Muscle of leg (tissue), 3 donors: ENCODE measurements at regions not wholly inside any gene's neighbourhood (a gene's known extent, or its start where the extent isn't known, plus 50 kb on each side); places are given as distances from the start of the nearest gene placed in this dataset.
A peak's percentile ranks its signal among the peaks of the same experiment; 100 is the strongest.

Source experiments
- DNase-seq: peaks from one replicate; pipeline ENCODE4 v3.0.0; 2013
- H3K27ac ChIP-seq: one replicate; pipeline ENCODE4 v1.5.1; 2013; ENCODE audit warnings: mild to moderate bottlenecking, low read length, control low read depth
- H3K27me3 ChIP-seq: one replicate; pipeline ENCODE4 v1.6.1; 2013; ENCODE audit warnings: low read length; ENCODE audit not compliant: control insufficient read depth, insufficient read depth
- H3K36me3 ChIP-seq: one replicate; pipeline ENCODE4 v1.6.1; 2013; ENCODE audit warnings: low read length; ENCODE audit not compliant: control insufficient read depth, insufficient read depth
- H3K4me1 ChIP-seq: one replicate; pipeline ENCODE4 v1.6.1; 2013; ENCODE audit warnings: low read length; ENCODE audit not compliant: control insufficient read depth, insufficient read depth
- H3K4me3 ChIP-seq: one replicate; pipeline ENCODE4 v1.5.1; 2013; ENCODE audit warnings: low read length, control low read depth
- H3K9me3 ChIP-seq: replicated peaks from 2 replicates; pipeline ENCODE4 v1.6.1; 2013; ENCODE audit warnings: low read depth, low read length; ENCODE audit not compliant: control insufficient read depth
- WGBS: methylation state at CpG from one replicate; pipeline ENCODE4 v1.1.5; 2013; ENCODE audit warnings: missing lambda C conversion rate; ENCODE audit not compliant: insufficient coverage; 5-methylcytosine and 5-hydroxymethylcytosine counted together

DNA sequence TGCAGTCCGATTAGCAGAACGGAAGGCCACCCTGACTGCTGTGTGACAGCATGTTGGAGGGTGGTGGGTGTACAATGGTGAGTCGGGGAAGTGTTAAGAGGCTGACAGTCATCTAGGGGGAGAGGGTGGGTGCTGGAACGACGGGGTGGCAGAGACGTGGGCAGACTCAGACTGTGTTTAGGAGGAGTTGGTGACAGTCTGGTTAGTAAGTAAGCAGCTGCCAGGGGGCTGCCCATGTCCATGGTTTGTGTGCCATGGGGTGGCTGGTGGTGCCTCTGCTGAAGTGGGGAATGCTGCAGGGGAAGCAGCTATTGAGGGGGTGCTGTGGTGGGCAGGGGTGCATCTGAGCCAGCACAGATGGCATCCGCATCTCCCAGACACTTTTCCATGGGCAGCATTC, 51.3 kb upstream of the BOD1 start:
- H3K9me3 ChIP-seq = peaks cover 3% of the 10 kb centered on the region
- peaks cover 3% of the 10 kb centered on the region for H3K27me3 ChIP-seq
- H3K27ac ChIP-seq = no peak overlapping the region
- no peak for DNase-seq
- peaks cover 5% of the 10 kb centered on the region for H3K4me1 ChIP-seq
- WGBS = 84% methylated on average over 7 of the region's 7 CpGs
- no peak overlapping the region for H3K4me3 ChIP-seq
- no peaks in the 10 kb centered on the region for H3K36me3 ChIP-seq

DNA sequence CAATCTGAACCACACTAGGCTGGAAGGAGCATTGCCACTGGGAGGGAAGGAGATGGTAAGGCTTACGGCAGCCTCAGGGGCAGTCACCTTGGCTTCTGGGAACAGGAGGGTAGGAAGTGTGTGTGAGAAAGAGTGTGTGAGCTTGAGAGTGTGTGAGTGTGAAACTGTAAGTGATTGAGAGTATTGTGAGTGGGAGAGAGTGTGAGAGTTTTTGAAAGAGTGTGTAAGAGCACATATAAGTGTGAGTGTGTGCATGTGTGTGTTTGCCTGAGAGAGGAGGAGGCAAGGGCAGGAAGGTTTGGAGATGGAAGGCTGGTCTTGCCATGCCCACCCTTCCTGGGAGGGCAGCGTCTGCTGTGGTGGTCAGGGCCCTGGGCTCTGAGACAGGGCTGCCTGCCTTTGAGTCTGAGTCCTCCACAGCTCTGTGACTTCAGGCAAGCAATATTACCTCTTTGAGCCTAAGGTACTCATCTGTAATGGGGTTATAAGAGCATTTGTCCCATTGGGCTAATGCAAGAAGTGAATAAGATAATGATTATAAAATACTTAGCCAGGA, 51.9 kb upstream of the BOD1 start:
- 86% methylated on average over 2 of the region's 2 CpGs for WGBS
- H3K27me3 ChIP-seq = peaks cover 3% of the 10 kb centered on the region
- no peak overlapping the region for H3K27ac ChIP-seq
- H3K9me3 ChIP-seq = peaks cover 3% of the 10 kb centered on the region
- H3K4me3 ChIP-seq = no peak overlapping the region
- no peaks in the 10 kb centered on the region for H3K36me3 ChIP-seq
- peaks cover 7% of the 10 kb centered on the region for H3K4me1 ChIP-seq
- DNase-seq = no peak

GRCh38 chr5:173668910-173669309, 52.5 kb upstream of the BOD1 start:
- Histone ChIP-seq H3K27me3 (peaks cover 3% of the 10 kb centered on the region), H3K36me3 (no peaks in the 10 kb centered on the region), H3K9me3 (peaks cover 3% of the 10 kb centered on the region), H3K27ac (no peak overlapping the region), H3K4me3 (no peak overlapping the region), H3K4me1 (peaks cover 13% of the 10 kb centered on the region)
- WGBS = 100% methylated on average over 2 of the region's 5 CpGs
- DNase-seq = no peak

GRCh38 chr5:173669483-173669882, 53.0 kb upstream of the BOD1 start:
- WGBS = 50% methylated on average over 2 of the region's 3 CpGs
- no peaks in the 10 kb centered on the region for H3K36me3 ChIP-seq
- no peak for DNase-seq
- H3K9me3 ChIP-seq = peaks cover 3% of the 10 kb centered on the region
- H3K4me3 ChIP-seq = no peak overlapping the region
- H3K4me1 ChIP-seq = peaks cover 14% of the 10 kb centered on the region
- H3K27me3 ChIP-seq = peaks cover 3% of the 10 kb centered on the region
- no peak overlapping the region for H3K27ac ChIP-seq

- H3K27ac ChIP-seq = no peak overlapping the region
- peak; percentile 19 for DNase-seq
These were observed 53.7 kb upstream of the BOD1 start for GRCh38 chr5:173670130-173670651.

GRCh38 chr5:173670791-173671120, 54.3 kb upstream of the BOD1 start:
- peaks cover 6% of the 10 kb centered on the region for H3K9me3 ChIP-seq
- H3K36me3 ChIP-seq = no peaks in the 10 kb centered on the region
- peaks cover 14% of the 10 kb centered on the region for H3K4me1 ChIP-seq
- no peak overlapping the region for H3K27ac ChIP-seq
- no peak overlapping the region for H3K4me3 ChIP-seq
- DNase-seq = peak; percentile 25
- peaks cover 3% of the 10 kb centered on the region for H3K27me3 ChIP-seq
- WGBS = 27% methylated on average over 7 of the region's 12 CpGs

More at GRCh38 chr5:173670130-173670651, 53.7 kb upstream of the BOD1 start:
- H3K4me3 ChIP-seq = no peak overlapping the region
- peaks cover 14% of the 10 kb centered on the region for H3K4me1 ChIP-seq
- WGBS = no CpG with 5 or more reads among the region's 3 CpGs
- peaks cover 6% of the 10 kb centered on the region for H3K9me3 ChIP-seq
- no peaks in the 10 kb centered on the region for H3K36me3 ChIP-seq
- peaks cover 3% of the 10 kb centered on the region for H3K27me3 ChIP-seq

GRCh38 chr5:173671121-173671949, 54.9 kb upstream of the BOD1 start:
- no peak overlapping the region for H3K4me3 ChIP-seq

GRCh38 chr5:173672166-173672565, 55.7 kb upstream of the BOD1 start:
- WGBS = no CpG with 5 or more reads among the region's 8 CpGs
- Histone ChIP-seq H3K4me1 (peaks cover 14% of the 10 kb centered on the region), H3K9me3 (peaks cover 10% of the 10 kb centered on the region), H3K36me3 (no peaks in the 10 kb centered on the region), H3K4me3 (no peak overlapping the region), H3K27me3 (peaks cover 3% of the 10 kb centered on the region), H3K27ac (no peak overlapping the region)
- no peak for DNase-seq

More at GRCh38 chr5:173671121-173671949, 54.9 kb upstream of the BOD1 start:
- H3K4me1 ChIP-seq = peaks cover 14% of the 10 kb centered on the region
- no peaks in the 10 kb centered on the region for H3K36me3 ChIP-seq
- peaks cover 10% of the 10 kb centered on the region for H3K9me3 ChIP-seq
- no peak overlapping the region for H3K27ac ChIP-seq
- peaks cover 3% of the 10 kb centered on the region for H3K27me3 ChIP-seq
- no peak for DNase-seq
- 77% methylated on average over 16 of the region's 16 CpGs for WGBS

- 45% methylated on average over 7 of the region's 11 CpGs for WGBS
- peaks cover 10% of the 10 kb centered on the region for H3K9me3 ChIP-seq
- no peak overlapping the region for H3K27ac ChIP-seq
- H3K27me3 ChIP-seq = peaks cover 3% of the 10 kb centered on the region
- H3K36me3 ChIP-seq = no peaks in the 10 kb centered on the region
- DNase-seq = no peak
- no peak overlapping the region for H3K4me3 ChIP-seq
- H3K4me1 ChIP-seq = peaks cover 14% of the 10 kb centered on the region
These were observed 56.4 kb upstream of the BOD1 start for GRCh38 chr5:173672891-173673290.

DNA sequence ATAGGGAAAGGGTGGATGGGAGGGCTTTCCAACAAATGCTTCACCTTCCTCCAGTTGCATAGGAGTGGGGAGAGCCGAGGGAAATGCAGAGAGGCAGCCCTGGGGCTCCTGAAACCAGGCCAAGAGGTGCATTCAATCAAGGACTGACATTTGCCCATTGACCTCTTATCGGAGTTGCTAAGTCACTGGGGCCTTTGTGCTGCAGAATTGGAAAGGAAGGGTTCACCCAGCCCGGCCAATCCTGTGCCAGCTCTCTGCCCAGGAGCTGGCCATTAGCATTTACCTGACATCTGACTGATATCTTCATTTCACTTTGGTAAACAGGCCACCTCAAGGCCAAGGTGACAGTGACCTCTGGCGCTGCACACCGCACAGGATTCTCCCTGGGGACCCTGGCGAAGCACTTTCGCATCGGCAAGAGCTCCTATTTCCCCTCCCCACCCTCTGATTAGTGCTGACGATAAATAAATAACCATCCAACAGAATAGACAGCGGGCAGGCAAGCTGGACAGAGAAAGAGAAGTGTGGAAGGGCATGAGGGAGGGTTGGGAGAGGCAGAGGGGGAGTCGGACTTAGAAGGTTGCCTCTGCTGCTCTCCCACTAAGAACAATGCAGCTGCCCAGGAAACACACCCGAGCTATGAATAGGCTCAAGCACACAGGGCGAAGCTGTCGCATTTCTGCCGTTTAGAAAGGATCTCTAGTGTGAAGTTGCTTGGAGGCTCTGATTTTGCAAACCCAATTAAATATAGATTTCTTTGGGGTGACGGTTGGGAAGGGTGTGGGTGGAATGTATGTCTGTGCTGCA, 57.0 kb upstream of the BOD1 start:
- Histone ChIP-seq H3K27me3 (peaks cover 3% of the 10 kb centered on the region), H3K4me1 (peaks cover 14% of the 10 kb centered on the region), H3K36me3 (no peaks in the 10 kb centered on the region), H3K27ac (no peak overlapping the region), H3K4me3 (no peak overlapping the region), H3K9me3 (peaks cover 10% of the 10 kb centered on the region)
- DNase-seq = no peak
- 69% methylated on average over 8 of the region's 16 CpGs for WGBS
